ENCODE measurements at regions not wholly inside any gene's neighbourhood (a gene's known extent, or its start where the extent isn't known, plus 50 kb on each side); places are given as distances from the start of the nearest gene placed in this dataset.
A peak's percentile ranks its signal among the peaks of the same experiment; 100 is the strongest.

DNA sequence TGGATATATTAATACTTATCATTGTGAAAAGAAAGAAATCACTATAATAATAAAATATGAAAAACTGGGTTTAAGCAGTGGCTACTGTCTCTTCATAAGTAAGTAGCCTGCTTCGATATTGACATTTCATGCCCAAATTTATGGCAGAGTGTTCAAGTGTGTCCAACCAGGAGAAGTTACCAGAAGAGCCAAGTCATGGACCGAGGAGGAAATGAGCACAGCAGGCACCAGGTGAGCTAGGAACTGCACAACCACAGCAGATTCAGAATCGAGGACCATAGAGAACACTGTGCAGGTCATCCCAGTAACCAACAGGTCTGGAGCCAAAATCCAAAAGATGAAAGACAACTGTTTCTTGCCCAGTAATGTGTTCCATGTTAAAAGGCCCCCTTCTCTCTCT lies 79.9 kb upstream of the ABCB5 start:
- no peak overlapping the region for H3K27ac ChIP-seq (ENCODE audit: low read depth, low read length)
- H4K5ac ChIP-seq (ENCODE audit: insufficient read length, low read depth, low read length) = no peak overlapping the region
- H3K4ac ChIP-seq (replicated peaks; ENCODE audit: insufficient read length, low read depth, low read length) = no peak overlapping the region
- H3K18ac ChIP-seq (ENCODE audit: extremely low read depth, low read length) = no peak overlapping the region
- H2BK20ac ChIP-seq (ENCODE audit: low read length) = no peak overlapping the region; the same call in 1 of the 2 replicates
- 95% methylated on average over 3 of the region's 3 CpGs; no CpG with 5 or more reads in 1 of the 2 experiments for WGBS, 2 experiments (ENCODE audit: extremely low coverage in 1 of 2, insufficient coverage in 1 of 2, insufficient read length in 1 of 2, insufficient replicate concordance in 2 of 2, low coverage in 1 of 2, low lambda C conversion rate in 2 of 2, missing lambda C conversion rate in 1 of 2)
- H4K91ac ChIP-seq (replicated peaks; ENCODE audit: insufficient read length, low read length) = no peak overlapping the region
- no peak overlapping the region for H2AK5ac ChIP-seq (ENCODE audit: low read depth, low read length)
- no peaks in the 10 kb centered on the region for H3K4me1 ChIP-seq (replicated peaks in 1 of 4; ENCODE audit: control insufficient read depth in 3 of 4, insufficient read depth in 4 of 4, low read length in 3 of 4)
- H4K20me1 ChIP-seq (replicated peaks in 1 of 2; ENCODE audit: control insufficient read depth in 1 of 2, insufficient read depth in 2 of 2, low read length in 2 of 2) = no peaks in the 10 kb centered on the region
- POLR2A ChIA-PET (ENCODE audit: partially characterized antibody) = interaction anchor here (0.6 kb wide), 1 partner anchor 532 kb away, joined by 3 read pairs; no protein-coding TSS in a partner anchor
- H2BK12ac ChIP-seq (ENCODE audit: low read depth, low read length) = no peak overlapping the region
- no peak overlapping the region for H3K4me2 ChIP-seq (ENCODE audit: insufficient read depth in 1 of 2, low read depth in 2 of 2, low read length in 2 of 2)
- no peak for DNase-seq (ENCODE audit: low read depth in 1 of 2, low spot score in 2 of 2)
- no peaks in the 10 kb centered on the region for H3K23me2 ChIP-seq (ENCODE audit: low read depth, low read length)
- H2BK15ac ChIP-seq (ENCODE audit: low read length) = no peak overlapping the region
- CTCF ChIA-PET (ENCODE audit: partially characterized antibody) = interaction anchor here (1.9 kb wide), 1 partner anchor 63 kb away, joined by 8 read pairs; no protein-coding TSS in a partner anchor
- H2BK120ac ChIP-seq (replicated peaks; ENCODE audit: low read depth, low read length) = no peak overlapping the region
- no peaks in the 10 kb centered on the region for H3K79me1 ChIP-seq (ENCODE audit: low read depth, low read length)
- H4K8ac ChIP-seq (ENCODE audit: extremely low read depth, insufficient read depth, low read length) = no peak overlapping the region
- H3K23ac ChIP-seq (ENCODE audit: insufficient read length) = no peak overlapping the region
- no peaks in the 10 kb centered on the region for H3K36me3 ChIP-seq (ENCODE audit: control insufficient read depth in 2 of 4, insufficient read depth in 4 of 4, low read length in 3 of 4)
- no peaks in the 10 kb centered on the region for H3K27me3 ChIP-seq (replicated peaks in 1 of 4; ENCODE audit: control insufficient read depth in 3 of 4, extremely low read depth in 1 of 4, insufficient read depth in 3 of 4, low read length in 3 of 4)
- 0 out of 2 replicates have a peak overlapping the region, but pooled peaks have one; percentile 34 for H2AFZ ChIP-seq (ENCODE audit: low read length)
- no peak overlapping the region for H3K14ac ChIP-seq (ENCODE audit: insufficient read length)
- no peaks in the 10 kb centered on the region for H3K79me2 ChIP-seq (ENCODE audit: control insufficient read depth in 1 of 2, insufficient read depth in 2 of 2, low read length in 2 of 2)
- H3K9me3 ChIP-seq (ENCODE audit: insufficient read depth in 2 of 2, low read depth in 1 of 2, low read length in 1 of 2) = no peaks in the 10 kb centered on the region
- no peak overlapping the region for H3K56ac ChIP-seq (replicated peaks; ENCODE audit: insufficient read length, low read depth, low read length)
- no peak overlapping the region for H3K4me3 ChIP-seq (ENCODE audit: extremely low read depth in 1 of 4, insufficient read depth in 2 of 4, low read depth in 3 of 4, low read length in 4 of 4)
- no peak overlapping the region for H3K9ac ChIP-seq (replicated peaks in 1 of 4; ENCODE audit: extremely low read depth in 1 of 4, low read depth in 3 of 4, low read length in 3 of 4)
- FAIRE-seq = no peak
- H2BK5ac ChIP-seq (ENCODE audit: low read depth, low read length) = no peak overlapping the region
- TF ChIP-seq TAF7 (optimal IDR thresholded peaks at IDR 0.05; ENCODE audit: borderline replicate concordance, low read depth, low read length) = no peak
- TF ChIP-seq SUZ12 (IDR thresholded peaks at IDR 0.05; ENCODE audit: low read length) = no peak
- TF ChIP-seq RXRA (IDR thresholded peaks at IDR 0.05; ENCODE audit: insufficient read depth, low read depth, low read length) = no peak
- no peak for TF ChIP-seq PHF8 (conservative IDR thresholded peaks at IDR 0.05; ENCODE audit: low read depth, low read length)
- no peak for TF ChIP-seq CHD2 (IDR thresholded peaks at IDR 0.05; ENCODE audit: low read length)
- no peak for TF ChIP-seq RNF2 (IDR thresholded peaks at IDR 0.05; ENCODE audit: borderline replicate concordance, low read depth, low read length, missing control alignments, poor library complexity, severe bottlenecking)
- no peak for TF ChIP-seq KDM4A (IDR thresholded peaks at IDR 0.05; ENCODE audit: low read depth, low read length, severe bottlenecking)
- no peak for TF ChIP-seq MAFK (IDR thresholded peaks at IDR 0.05; ENCODE audit: low read depth, low read length)
- TF ChIP-seq CBX5 (IDR thresholded peaks at IDR 0.05; ENCODE audit: low read depth, low read length) = no peak
- TF ChIP-seq CBX8 (IDR thresholded peaks at IDR 0.05; ENCODE audit: borderline replicate concordance, low read depth, low read length) = no peak
- TF ChIP-seq CEBPB (IDR thresholded peaks at IDR 0.05; ENCODE audit: low read depth, low read length) = no peak
- TF ChIP-seq CHD1 (IDR thresholded peaks at IDR 0.05; ENCODE audit: low read depth, low read length) = no peak
- TF ChIP-seq CTBP2 (IDR thresholded peaks at IDR 0.05; ENCODE audit: borderline replicate concordance, insufficient read depth, insufficient read length, low read length) = no peak
- no peak for TF ChIP-seq SIRT6 (IDR thresholded peaks at IDR 0.05; ENCODE audit: low read length)
- TF ChIP-seq TAF1 (IDR thresholded peaks at IDR 0.05; ENCODE audit: low read depth, low read length) = no peak
- TF ChIP-seq POLR2A (IDR thresholded peaks at IDR 0.05; ENCODE audit: control extremely low read depth in 1 of 2, low read depth in 2 of 2, low read length in 2 of 2) = no peak

Measured in H1 (cell line).